ENCODE measurements at regions not wholly inside any gene's neighbourhood (a gene's known extent, or its start where the extent isn't known, plus 50 kb on each side); places are given as distances from the start of the nearest gene placed in this dataset.
"Not testable (repeated sequence)": the region's sequence is repeated elsewhere in the genome, so short reads cannot be mapped to it uniquely, and the experiment has no call there.

DNA sequence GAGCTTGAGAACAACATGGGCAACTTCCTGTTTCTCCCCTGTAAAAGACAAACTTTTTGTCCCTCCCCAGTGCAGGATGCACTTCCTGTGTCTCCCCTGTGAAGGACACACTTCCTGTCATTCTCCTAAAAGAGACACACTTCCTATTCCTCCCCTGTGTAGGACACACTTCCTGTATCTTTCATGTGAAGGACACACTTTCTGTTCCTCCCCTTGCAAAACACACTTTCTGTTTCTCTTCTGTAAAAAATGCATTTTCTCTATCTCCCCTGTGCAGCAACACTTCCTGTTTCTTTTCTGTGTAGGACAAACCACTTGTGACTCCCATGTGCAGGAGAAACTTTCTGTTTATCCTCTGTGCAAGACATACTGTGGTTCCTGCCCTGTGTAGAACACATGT is 488.6 kb upstream of the USP9Y start:
- Histone ChIP-seq H3K27me3 (ENCODE audit: insufficient read depth, low read length) (no peaks in the 10 kb centered on the region), H3K9me3 (ENCODE audit: insufficient read depth, low read depth, low read length) (peaks cover 64% of the 10 kb centered on the region), H3K4me3 (ENCODE audit: low read length) (no peak overlapping the region), H3K36me3 (ENCODE audit: insufficient read depth, low read depth, low read length) (no peaks in the 10 kb centered on the region), H3K4me1 (ENCODE audit: insufficient read depth, low read length) (no peaks in the 10 kb centered on the region), H3K9ac (ENCODE audit: low read depth, low read length) (no peak overlapping the region), H3K27ac (ENCODE audit: low read length) (no peak overlapping the region)

DNA sequence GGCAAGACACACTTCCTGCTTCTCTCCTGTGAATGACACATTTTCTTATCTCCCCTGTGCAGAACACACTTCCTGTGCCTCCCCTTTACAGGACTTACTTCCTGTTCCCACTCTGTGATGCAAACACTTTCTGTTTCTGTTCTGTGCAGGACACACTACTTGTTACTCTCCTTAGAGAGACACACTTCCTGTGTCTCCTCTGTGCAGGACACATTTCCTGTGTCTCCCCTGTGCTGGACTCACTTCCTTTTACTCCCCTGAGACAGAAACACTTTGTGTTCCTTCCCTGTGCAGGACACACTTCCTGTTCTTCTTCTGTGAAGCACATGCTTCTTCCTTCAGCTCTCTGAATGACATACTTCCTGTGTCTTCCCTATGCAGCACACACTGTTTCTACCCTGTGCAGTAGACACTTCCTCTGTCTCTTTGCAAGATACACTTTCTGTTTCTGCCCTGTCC is 485.4 kb upstream of the USP9Y start:
- Histone ChIP-seq H3K27ac (ENCODE audit: low read length) (no peak overlapping the region), H3K36me3 (ENCODE audit: insufficient read depth, low read depth, low read length) (no peaks in the 10 kb centered on the region), H3K4me1 (ENCODE audit: insufficient read depth, low read length) (no peaks in the 10 kb centered on the region), H3K4me3 (ENCODE audit: low read length) (no peak overlapping the region), H3K9me3 (ENCODE audit: insufficient read depth, low read depth, low read length) (peaks cover 76% of the 10 kb centered on the region), H3K27me3 (ENCODE audit: insufficient read depth, low read length) (no peaks in the 10 kb centered on the region), H3K9ac (ENCODE audit: low read depth, low read length) (no peak overlapping the region)

DNA sequence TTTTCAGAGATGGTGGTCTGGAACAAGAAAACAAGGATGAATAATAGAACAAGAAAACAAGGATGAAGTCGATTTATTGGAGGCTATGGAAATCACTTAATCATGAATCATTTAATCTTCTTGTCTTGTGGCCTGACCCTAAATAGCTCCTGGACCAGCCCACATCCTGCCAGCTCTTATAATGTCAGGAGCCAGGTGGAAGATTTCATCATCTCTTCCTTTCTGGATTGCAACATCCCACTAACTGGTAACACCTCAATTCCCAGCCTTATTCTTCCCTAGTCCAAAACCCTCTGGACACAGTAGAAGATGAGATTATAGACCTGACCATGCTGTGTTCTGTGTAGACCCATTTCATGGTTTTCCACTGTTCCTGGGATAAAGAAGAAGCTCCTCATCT is 470.1 kb upstream of the USP9Y start:
- no peaks in the 10 kb centered on the region for H3K36me3 ChIP-seq (ENCODE audit: insufficient read depth, low read depth, low read length)
- no peak overlapping the region for H3K4me3 ChIP-seq (ENCODE audit: low read length)
- peaks cover 16% of the 10 kb centered on the region; the same call in 1 of the 2 replicates for H3K9me3 ChIP-seq (ENCODE audit: insufficient read depth, low read depth, low read length)
- no peaks in the 10 kb centered on the region for H3K27me3 ChIP-seq (ENCODE audit: insufficient read depth, low read length)
- H3K27ac ChIP-seq (ENCODE audit: low read length), result no peak overlapping the region
- no peaks in the 10 kb centered on the region for H3K4me1 ChIP-seq (ENCODE audit: insufficient read depth, low read length)
- no peak overlapping the region for H3K9ac ChIP-seq (ENCODE audit: low read depth, low read length)

DNA sequence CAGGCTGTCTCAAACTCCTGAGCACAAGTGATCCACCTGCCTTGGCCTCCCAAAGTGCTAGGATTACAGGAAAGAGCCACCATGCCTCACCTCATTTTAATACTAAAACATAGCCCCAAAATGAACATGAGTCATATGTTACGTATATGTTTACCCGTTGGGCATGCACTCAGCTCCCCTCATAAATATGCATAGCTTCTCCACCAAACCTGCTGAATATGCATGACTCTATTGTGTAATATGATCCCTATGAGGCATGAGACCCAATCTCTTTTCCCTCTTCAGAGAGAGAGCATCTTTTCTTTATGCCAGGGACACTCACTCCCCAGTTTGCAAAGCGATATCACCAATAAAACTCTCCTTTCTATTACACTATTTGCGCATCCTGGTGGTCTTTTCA is 464.6 kb upstream of the USP9Y start:
- H3K27ac ChIP-seq (ENCODE audit: low read length), result no peak overlapping the region

DNA sequence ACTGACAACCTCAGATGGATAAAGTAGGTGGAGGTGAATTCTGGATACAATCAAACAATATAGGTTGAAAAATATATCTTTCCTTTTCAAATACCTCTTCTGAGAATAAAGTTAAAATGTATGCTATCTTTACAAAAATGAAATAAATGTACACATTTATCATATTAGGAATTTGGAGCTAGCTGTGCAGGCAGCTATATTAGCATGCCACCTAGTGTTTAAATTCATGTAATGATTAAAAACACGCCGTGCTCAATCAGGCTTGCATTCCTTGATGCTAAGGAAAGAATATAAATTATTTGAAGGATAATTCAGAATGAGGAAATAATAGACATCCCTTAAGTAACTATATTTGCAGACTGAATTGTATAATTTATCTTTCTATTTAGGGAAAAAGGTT is 460.7 kb upstream of the USP9Y start:
- H3K36me3 ChIP-seq (ENCODE audit: insufficient read depth, low read depth, low read length); H3K4me3 ChIP-seq (ENCODE audit: low read length); H3K4me1 ChIP-seq (ENCODE audit: insufficient read depth, low read length); H3K27me3 ChIP-seq (ENCODE audit: insufficient read depth, low read length); H3K27ac ChIP-seq (ENCODE audit: low read length); H3K9ac ChIP-seq (ENCODE audit: low read depth, low read length): not testable (repeated sequence)
- H3K9me3 ChIP-seq (ENCODE audit: insufficient read depth, low read depth, low read length), result peaks cover 27% of the 10 kb centered on the region

More for the DNA sequence above, 464.6 kb upstream of the USP9Y start:
- Histone ChIP-seq H3K4me3 (ENCODE audit: low read length) (no peak overlapping the region), H3K9me3 (ENCODE audit: insufficient read depth, low read depth, low read length) (peaks cover 23% of the 10 kb centered on the region), H3K9ac (ENCODE audit: low read depth, low read length) (no peak overlapping the region), H3K27me3 (ENCODE audit: insufficient read depth, low read length) (no peaks in the 10 kb centered on the region), H3K4me1 (ENCODE audit: insufficient read depth, low read length) (no peaks in the 10 kb centered on the region), H3K36me3 (ENCODE audit: insufficient read depth, low read depth, low read length) (no peaks in the 10 kb centered on the region)

DNA sequence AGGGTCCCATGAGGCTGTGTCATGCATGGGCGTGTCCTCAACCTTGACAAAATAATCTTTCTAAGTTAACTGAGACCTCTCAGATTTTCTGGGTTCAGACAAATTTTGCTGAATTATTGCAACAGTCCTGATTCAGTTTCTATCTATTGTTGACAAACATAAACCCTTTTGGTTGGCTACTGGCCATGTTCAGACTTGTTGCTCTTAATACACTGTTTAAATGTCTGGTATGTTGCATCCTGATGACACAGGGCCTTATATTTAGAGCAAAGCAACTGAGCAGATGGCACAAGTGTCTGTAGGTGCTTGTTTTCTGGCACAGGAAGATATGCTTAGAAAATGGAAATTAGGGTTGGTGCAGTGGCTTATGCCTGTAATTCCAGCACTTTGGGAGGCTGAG is 456.9 kb upstream of the USP9Y start:
- Histone ChIP-seq H3K9me3 (ENCODE audit: insufficient read depth, low read depth, low read length) (peaks cover 22% of the 10 kb centered on the region; the same call in 1 of the 2 replicates), H3K4me1 (ENCODE audit: insufficient read depth, low read length) (no peaks in the 10 kb centered on the region), H3K27ac (ENCODE audit: low read length) (no peak overlapping the region), H3K36me3 (ENCODE audit: insufficient read depth, low read depth, low read length) (no peaks in the 10 kb centered on the region), H3K4me3 (ENCODE audit: low read length) (no peak overlapping the region), H3K27me3 (ENCODE audit: insufficient read depth, low read length) (no peaks in the 10 kb centered on the region), H3K9ac (ENCODE audit: low read depth, low read length) (no peak overlapping the region)

DNA sequence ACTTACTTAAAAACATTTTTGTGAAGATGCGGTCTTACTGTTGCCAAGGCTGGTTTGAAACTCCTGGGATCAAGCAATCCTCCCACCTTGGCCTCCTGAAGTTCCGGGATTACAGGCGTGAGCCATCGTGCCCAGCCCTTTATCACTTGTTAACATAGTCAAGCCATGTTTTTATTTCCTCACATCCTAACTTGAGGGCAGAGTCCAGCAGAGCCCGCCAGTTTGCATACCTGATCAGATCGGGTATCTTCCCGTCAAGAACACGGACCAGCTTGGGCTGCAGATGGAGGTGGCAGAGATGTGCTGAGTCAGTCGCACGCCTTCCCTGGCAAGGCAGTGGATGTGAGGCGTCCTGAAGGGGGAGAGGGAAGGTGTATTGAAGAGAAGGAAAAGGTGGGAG is 447.3 kb upstream of the USP9Y start:
- Histone ChIP-seq H3K27ac (ENCODE audit: low read length) (no peak overlapping the region), H3K4me3 (ENCODE audit: low read length) (no peak overlapping the region), H3K27me3 (ENCODE audit: insufficient read depth, low read length) (no peaks in the 10 kb centered on the region), H3K9ac (ENCODE audit: low read depth, low read length) (no peak overlapping the region), H3K9me3 (ENCODE audit: insufficient read depth, low read depth, low read length) (peaks cover 21% of the 10 kb centered on the region), H3K4me1 (ENCODE audit: insufficient read depth, low read length) (no peaks in the 10 kb centered on the region), H3K36me3 (ENCODE audit: insufficient read depth, low read depth, low read length) (no peaks in the 10 kb centered on the region)

DNA sequence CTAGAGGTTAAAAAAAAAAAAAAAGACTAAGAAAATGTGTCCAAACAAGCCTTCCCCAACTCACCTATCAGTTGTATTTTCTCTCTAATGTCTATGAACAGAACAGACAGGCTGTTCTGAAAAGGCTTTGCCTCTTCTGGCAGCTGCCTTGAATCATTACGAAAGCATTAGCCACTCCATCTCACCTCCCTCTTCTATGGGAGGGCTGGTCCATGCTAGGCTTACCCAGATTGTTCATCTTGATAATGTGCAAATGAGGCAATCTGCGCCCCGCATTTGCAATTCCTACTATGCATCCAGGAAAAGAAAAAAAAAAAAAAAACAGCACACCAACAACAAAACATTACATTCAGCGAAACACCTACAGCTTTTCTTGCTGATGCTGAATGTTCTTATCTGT is 429.9 kb upstream of the USP9Y start:
- no peak overlapping the region for H3K4me3 ChIP-seq (ENCODE audit: low read length)
- no peaks in the 10 kb centered on the region for H3K27me3 ChIP-seq (ENCODE audit: insufficient read depth, low read length)
- no peak overlapping the region for H3K27ac ChIP-seq (ENCODE audit: low read length)
- peaks cover 22% of the 10 kb centered on the region for H3K9me3 ChIP-seq (ENCODE audit: insufficient read depth, low read depth, low read length)
- H3K9ac ChIP-seq (ENCODE audit: low read depth, low read length), result no peak overlapping the region
- H3K4me1 ChIP-seq (ENCODE audit: insufficient read depth, low read length), result no peaks in the 10 kb centered on the region
- H3K36me3 ChIP-seq (ENCODE audit: insufficient read depth, low read depth, low read length), result no peaks in the 10 kb centered on the region

DNA sequence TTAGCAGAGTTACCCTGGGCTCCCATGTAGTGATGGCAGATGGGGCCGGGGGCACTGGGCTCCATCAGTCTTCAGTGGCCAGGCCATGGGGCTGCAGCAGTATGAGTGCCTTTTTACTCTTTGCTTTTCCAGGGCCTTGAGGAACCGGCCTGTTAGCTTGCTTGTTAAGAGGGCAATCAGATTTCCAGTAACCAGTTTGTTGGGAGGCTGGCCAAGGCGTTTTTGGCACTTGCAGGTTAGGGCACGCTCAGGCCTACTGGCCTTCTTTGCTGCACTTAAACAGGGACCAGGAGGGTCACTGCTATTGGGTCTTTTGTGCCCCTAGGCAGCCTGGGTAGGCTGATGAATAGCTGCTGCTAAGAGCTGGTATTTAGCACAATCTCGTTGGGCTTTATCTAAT is 415.4 kb upstream of the USP9Y start:
- H3K27me3 ChIP-seq (ENCODE audit: insufficient read depth, low read length), result no peaks in the 10 kb centered on the region
- no peaks in the 10 kb centered on the region for H3K36me3 ChIP-seq (ENCODE audit: insufficient read depth, low read depth, low read length)
- peaks cover 22% of the 10 kb centered on the region for H3K9me3 ChIP-seq (ENCODE audit: insufficient read depth, low read depth, low read length)
- H3K4me3 ChIP-seq (ENCODE audit: low read length), result no peak overlapping the region
- H3K4me1 ChIP-seq (ENCODE audit: insufficient read depth, low read length), result no peaks in the 10 kb centered on the region
- no peak overlapping the region for H3K27ac ChIP-seq (ENCODE audit: low read length)
- H3K9ac ChIP-seq (ENCODE audit: low read depth, low read length), result no peak overlapping the region

DNA sequence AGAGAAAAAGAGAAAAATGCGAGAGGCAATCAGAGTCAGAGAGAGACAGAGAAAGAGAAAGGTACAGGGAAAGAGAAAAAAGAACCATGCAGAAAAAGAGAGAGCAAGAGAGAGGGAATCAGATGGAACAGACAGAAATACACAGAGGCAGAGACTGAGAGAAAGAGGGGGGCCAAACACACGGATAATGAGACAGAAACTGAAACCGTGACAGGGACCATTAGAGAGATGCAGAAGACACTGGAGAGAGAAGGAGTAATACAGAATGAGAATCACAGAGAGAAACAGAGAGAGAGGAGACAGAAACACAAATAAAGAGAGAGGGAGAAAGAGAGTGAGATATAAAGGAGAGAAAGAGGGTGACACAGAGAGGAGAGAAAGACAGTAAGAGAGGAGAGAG is 412.1 kb upstream of the USP9Y start:
- H3K9me3 ChIP-seq (ENCODE audit: insufficient read depth, low read depth, low read length), result peaks cover 13% of the 10 kb centered on the region
- no peaks in the 10 kb centered on the region for H3K36me3 ChIP-seq (ENCODE audit: insufficient read depth, low read depth, low read length)
- H3K4me1 ChIP-seq (ENCODE audit: insufficient read depth, low read length), result no peaks in the 10 kb centered on the region
- no peak overlapping the region for H3K27ac ChIP-seq (ENCODE audit: low read length)
- no peak overlapping the region for H3K9ac ChIP-seq (ENCODE audit: low read depth, low read length)
- H3K27me3 ChIP-seq (ENCODE audit: insufficient read depth, low read length), result no peaks in the 10 kb centered on the region
- H3K4me3 ChIP-seq (ENCODE audit: low read length), result no peak overlapping the region

DNA sequence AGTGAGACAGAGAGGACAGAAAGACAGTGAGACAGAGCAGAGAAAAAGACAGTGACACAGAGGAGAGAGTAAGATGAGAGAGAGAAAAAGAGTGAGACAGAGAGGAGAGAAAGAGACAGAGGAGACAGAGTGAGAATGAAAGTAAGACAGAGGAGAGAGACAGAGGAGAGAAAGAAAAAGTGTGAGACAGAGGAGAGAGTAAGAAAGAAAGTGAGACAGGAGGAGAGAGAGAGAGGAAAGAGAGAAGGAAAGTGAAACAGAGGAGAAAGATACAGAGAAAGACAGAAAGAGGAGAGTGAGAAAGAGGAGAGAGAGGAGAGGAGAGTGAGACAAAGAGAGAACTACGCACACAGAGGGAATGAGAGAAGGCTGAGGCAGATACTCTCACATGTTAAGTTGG is 411.6 kb upstream of the USP9Y start:
- no peak overlapping the region for H3K27ac ChIP-seq (ENCODE audit: low read length)
- no peaks in the 10 kb centered on the region for H3K4me1 ChIP-seq (ENCODE audit: insufficient read depth, low read length)
- peaks cover 13% of the 10 kb centered on the region for H3K9me3 ChIP-seq (ENCODE audit: insufficient read depth, low read depth, low read length)
- H3K27me3 ChIP-seq (ENCODE audit: insufficient read depth, low read length), result no peaks in the 10 kb centered on the region
- H3K9ac ChIP-seq (ENCODE audit: low read depth, low read length), result no peak overlapping the region
- no peaks in the 10 kb centered on the region for H3K36me3 ChIP-seq (ENCODE audit: insufficient read depth, low read depth, low read length)
- no peak overlapping the region for H3K4me3 ChIP-seq (ENCODE audit: low read length)

DNA sequence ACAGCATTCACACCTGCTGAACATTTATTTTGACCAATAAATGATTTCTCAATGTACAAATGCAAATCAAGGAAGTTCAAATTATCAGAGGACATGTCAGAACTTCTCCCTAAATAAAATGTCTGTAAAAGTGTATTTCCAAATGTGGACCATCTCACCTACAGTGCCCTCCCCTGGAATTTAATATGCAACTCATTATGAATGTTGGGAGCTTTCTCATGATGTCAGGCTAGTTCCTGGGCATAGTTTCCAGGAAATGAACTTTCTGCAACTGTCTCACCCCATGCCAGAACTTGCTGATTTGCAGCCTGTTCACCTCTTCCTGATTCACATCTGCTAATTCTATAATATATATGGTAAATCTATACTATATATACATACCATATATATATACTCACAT is 408.5 kb upstream of the USP9Y start:
- H3K4me1 ChIP-seq (ENCODE audit: insufficient read depth, low read length), result no peaks in the 10 kb centered on the region
- H3K27me3 ChIP-seq (ENCODE audit: insufficient read depth, low read length), result no peaks in the 10 kb centered on the region
- H3K9me3 ChIP-seq (ENCODE audit: insufficient read depth, low read depth, low read length), result peaks cover 12% of the 10 kb centered on the region
- no peak overlapping the region for H3K27ac ChIP-seq (ENCODE audit: low read length)
- no peaks in the 10 kb centered on the region for H3K36me3 ChIP-seq (ENCODE audit: insufficient read depth, low read depth, low read length)
- no peak overlapping the region for H3K4me3 ChIP-seq (ENCODE audit: low read length)
- H3K9ac ChIP-seq (ENCODE audit: low read depth, low read length), result no peak overlapping the region

DNA sequence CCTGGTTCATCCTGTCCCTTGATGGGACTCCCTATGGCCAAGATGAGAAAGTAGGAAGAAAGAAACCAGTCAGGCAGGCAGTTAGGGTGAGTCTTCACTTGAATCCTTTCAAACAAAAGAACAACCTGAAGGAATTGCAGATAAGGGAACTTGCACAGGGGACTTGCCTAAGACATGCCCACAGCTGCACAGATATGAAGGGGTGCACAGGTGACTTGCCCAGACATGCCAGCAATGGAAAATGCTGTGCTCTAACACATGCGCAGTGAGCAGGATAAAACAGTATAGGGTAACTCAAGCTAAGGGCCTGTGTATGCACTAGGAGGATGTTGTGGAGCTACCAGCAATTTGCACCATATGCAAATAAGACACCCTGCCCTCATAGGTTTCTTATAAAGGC is 404.6 kb upstream of the USP9Y start:
- Histone ChIP-seq H3K4me1 (ENCODE audit: insufficient read depth, low read length) (no peaks in the 10 kb centered on the region), H3K27ac (ENCODE audit: low read length) (no peak overlapping the region), H3K27me3 (ENCODE audit: insufficient read depth, low read length) (no peaks in the 10 kb centered on the region), H3K9ac (ENCODE audit: low read depth, low read length) (no peak overlapping the region), H3K4me3 (ENCODE audit: low read length) (no peak overlapping the region), H3K9me3 (ENCODE audit: insufficient read depth, low read depth, low read length) (peaks cover 5% of the 10 kb centered on the region; the same call in 1 of the 2 replicates), H3K36me3 (ENCODE audit: insufficient read depth, low read depth, low read length) (no peaks in the 10 kb centered on the region)

Data from iPS-20b (cell line).